ENCODE measurements at regions not wholly inside any gene's neighbourhood (a gene's known extent, or its start where the extent isn't known, plus 50 kb on each side); places are given as distances from the start of the nearest gene placed in this dataset.

DNA sequence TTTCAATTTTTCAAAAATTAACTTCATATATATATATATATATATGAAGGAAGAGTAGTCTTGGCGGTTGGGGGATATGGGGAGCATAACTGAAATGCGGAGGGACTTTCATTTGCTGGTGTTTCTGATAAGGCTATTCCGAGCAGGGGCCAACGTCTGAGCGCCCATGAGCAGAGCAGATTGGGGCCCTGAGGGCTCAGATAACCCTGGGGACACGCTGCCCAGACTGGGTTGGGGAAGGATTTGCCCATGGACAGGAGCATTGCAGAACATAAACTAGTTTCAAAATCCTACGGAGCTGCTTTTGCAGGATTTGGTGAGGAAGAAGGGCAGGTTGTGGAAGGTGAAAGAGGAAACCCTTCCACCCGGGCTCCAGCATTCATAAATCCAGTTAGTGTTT lies 240.2 kb downstream of the IRX1 start:
- TF ChIP-seq, protein P1, sequence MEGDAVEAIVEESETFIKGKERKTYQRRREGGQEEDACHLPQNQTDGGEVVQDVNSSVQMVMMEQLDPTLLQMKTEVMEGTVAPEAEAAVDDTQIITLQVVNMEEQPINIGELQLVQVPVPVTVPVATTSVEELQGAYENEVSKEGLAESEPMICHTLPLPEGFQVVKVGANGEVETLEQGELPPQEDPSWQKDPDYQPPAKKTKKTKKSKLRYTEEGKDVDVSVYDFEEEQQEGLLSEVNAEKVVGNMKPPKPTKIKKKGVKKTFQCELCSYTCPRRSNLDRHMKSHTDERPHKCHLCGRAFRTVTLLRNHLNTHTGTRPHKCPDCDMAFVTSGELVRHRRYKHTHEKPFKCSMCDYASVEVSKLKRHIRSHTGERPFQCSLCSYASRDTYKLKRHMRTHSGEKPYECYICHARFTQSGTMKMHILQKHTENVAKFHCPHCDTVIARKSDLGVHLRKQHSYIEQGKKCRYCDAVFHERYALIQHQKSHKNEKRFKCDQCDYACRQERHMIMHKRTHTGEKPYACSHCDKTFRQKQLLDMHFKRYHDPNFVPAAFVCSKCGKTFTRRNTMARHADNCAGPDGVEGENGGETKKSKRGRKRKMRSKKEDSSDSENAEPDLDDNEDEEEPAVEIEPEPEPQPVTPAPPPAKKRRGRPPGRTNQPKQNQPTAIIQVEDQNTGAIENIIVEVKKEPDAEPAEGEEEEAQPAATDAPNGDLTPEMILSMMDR (IDR thresholded peaks at IDR 0.05), result no peak
- Histone ChIP-seq H3K36me3 (no peaks in the 10 kb centered on the region), H3K4me3 (no peak overlapping the region), H3K27ac (no peak overlapping the region), H3K9me3 (no peaks in the 10 kb centered on the region), H3K27me3 (peaks cover 0 to 2% (median 0%) of the 10 kb centered on the region in 4 donors), H3K4me1 (no peaks in the 10 kb centered on the region)
- WGBS, 2 donors, result 62 to 70% methylated on average over 8 of the region's 8 CpGs
- intact Hi-C loops (cut with DNase I), result no loop called here
- FAIRE-seq (no peak), DNase-seq (no peak), ATAC-seq (no peak)

DNA sequence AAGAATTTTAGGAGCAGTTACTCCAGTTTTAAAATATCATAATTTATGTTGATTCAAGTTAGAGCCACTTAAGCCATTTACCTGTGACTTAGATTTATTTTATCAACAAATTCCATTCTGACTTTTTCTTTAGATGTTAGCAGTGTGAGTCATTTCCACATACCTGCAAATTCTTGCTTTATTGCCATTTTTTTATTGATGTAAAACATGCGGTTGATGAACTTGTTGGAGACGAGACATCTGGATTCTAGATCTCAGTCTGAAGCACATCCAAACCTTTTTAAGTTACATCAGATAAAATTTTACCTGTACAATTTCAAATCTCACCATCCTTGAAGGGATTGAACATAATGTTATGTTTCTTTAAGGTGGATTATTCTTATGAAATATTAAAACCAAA lies 240.9 kb downstream of the IRX1 start:
- Histone ChIP-seq H3K9me3 (no peaks in the 10 kb centered on the region), H3K27me3 (peaks cover 0 to 2% (median 0%) of the 10 kb centered on the region in 4 donors), H3K36me3 (no peaks in the 10 kb centered on the region), H3K4me3 (no peak overlapping the region), H3K4me1 (no peaks in the 10 kb centered on the region), H3K27ac (no peak overlapping the region)
- WGBS, 2 donors, result 49 to 64% methylated on average over 2 of the region's 2 CpGs
- intact Hi-C loops (cut with DNase I), result no loop called here
- TF ChIP-seq, protein P1 (IDR thresholded peaks at IDR 0.05), result no peak
- DNase-seq (no peak), FAIRE-seq (no peak), ATAC-seq (no peak)

DNA sequence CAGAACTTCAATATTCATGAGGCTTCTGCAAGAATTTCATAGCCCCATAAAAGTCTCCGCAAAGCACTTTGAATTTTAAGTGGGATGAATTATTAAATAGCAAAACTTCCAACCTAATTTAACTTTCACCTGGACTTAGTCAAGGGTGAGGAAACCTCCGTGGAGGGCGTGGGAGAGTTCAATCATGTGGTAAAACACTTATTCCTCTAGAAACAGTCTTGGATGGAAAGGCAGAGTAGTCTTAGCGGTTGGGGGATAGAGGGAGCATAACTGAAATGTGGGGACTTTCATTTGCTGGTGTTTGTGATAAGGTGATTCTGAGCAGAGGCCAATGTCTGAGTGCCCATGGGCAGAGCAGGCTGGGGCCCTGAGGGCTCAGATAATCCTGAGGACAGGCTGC lies 241.9 kb downstream of the IRX1 start:
- ATAC-seq (no peak), FAIRE-seq (no peak), DNase-seq (no peak)
- H3K27ac ChIP-seq, result no peak overlapping the region
- H3K27me3 ChIP-seq, result peaks cover 0 to 2% (median 0%) of the 10 kb centered on the region in 4 donors
- intact Hi-C loops (cut with DNase I), result no loop called here
- H3K9me3 ChIP-seq, result no peaks in the 10 kb centered on the region
- 69 to 79% methylated on average over 4 of the region's 4 CpGs for WGBS, 2 donors
- TF ChIP-seq, protein P1 (IDR thresholded peaks at IDR 0.05), result no peak
- H3K36me3 ChIP-seq, result no peaks in the 10 kb centered on the region
- H3K4me1 ChIP-seq, result no peaks in the 10 kb centered on the region
- no peak overlapping the region for H3K4me3 ChIP-seq

- H3K4me3 ChIP-seq, result no peak overlapping the region
- TF ChIP-seq, protein P1 (IDR thresholded peaks at IDR 0.05), result no peak
- no peak for FAIRE-seq
- no peaks in the 10 kb centered on the region for H3K36me3 ChIP-seq
- no peak for ATAC-seq
- no peak overlapping the region for H3K27ac ChIP-seq
- intact Hi-C loops (cut with DNase I), result no loop called here
- 65 to 72% methylated on average over 2 of the region's 2 CpGs for WGBS, 2 donors
- H3K27me3 ChIP-seq, result peaks cover 0 to 2% (median 0%) of the 10 kb centered on the region in 4 donors
- DNase-seq, result no peak
- H3K4me1 ChIP-seq, result no peaks in the 10 kb centered on the region
- H3K9me3 ChIP-seq, result no peaks in the 10 kb centered on the region
Measured at GRCh38 chr5:3839151-3839550, 243.5 kb downstream of the IRX1 start.

DNA sequence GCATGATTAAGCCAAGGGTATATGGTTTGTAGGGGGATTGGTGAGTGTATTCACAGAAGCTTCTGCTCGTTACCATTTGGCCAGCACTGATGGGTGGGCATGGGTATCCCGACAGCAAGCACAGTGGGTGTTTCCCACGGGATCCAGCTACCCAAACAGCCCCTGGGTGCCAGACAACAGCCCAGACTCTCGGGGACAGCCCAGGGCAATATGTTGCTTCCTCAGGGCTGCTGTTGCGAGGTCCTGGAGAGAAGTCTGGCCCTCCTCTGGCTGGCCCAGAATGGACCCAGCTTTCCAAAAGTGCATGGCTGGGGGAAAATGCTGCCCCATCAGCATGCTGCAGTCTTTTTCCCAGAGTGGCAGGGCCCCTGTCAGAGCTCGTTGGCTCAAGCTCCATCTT lies 247.0 kb downstream of the IRX1 start:
- H3K9me3 ChIP-seq, result no peaks in the 10 kb centered on the region
- no peaks in the 10 kb centered on the region for H3K4me1 ChIP-seq
- no peaks in the 10 kb centered on the region for H3K27me3 ChIP-seq
- TF ChIP-seq, protein P1 (IDR thresholded peaks at IDR 0.05), result no peak
- WGBS, 2 donors, result 69 to 76% methylated on average over 6 of the region's 6 CpGs
- no peak for ATAC-seq
- DNase-seq, result no peak
- no peak for FAIRE-seq
- intact Hi-C loops (cut with DNase I), result no loop called here
- H3K36me3 ChIP-seq, result no peaks in the 10 kb centered on the region
- no peak overlapping the region for H3K27ac ChIP-seq
- no peak overlapping the region for H3K4me3 ChIP-seq

All from pancreas (tissue), 10 donors.